Activated CD8-positive, alpha-beta T cell treated with anti-CD3 and anti-CD28 coated beads for 36 hours (primary cell): ENCODE measurements at regions not wholly inside any gene's neighbourhood (a gene's known extent, or its start where the extent isn't known, plus 50 kb on each side); places are given as distances from the start of the nearest gene placed in this dataset.

ENCODE experiments used
- ATAC-seq: fragments of 200-7000 bp; cut with Tn5 transposase; one replicate; pipeline ENCODE4 v1.10.0; 2021; ENCODE audit warnings: mild to moderate bottlenecking, moderate library complexity
- CTCF ChIA-PET: fragments of 350-600 bp; sonication (Branson Sonifier 250); formaldehyde crosslinking; loops from one replicate; lab custom pipeline; 2021; ENCODE audit warnings: antibody characterized with exemption; lab: Charles Lee
- POLR2A ChIA-PET: fragments of 350-600 bp; sonication (Branson Sonifier 250); formaldehyde crosslinking; loops from one replicate; lab custom pipeline; 2021; ENCODE audit warnings: antibody characterized with exemption; lab: Charles Lee
- DNase-seq: peaks from one replicate; pipeline ENCODE4 v3.0.0-alpha.2; 2020
- H3K27ac Mint-ChIP-seq: one replicate; pipeline ENCODE4 v1.8.0; 2021; ENCODE audit warnings: mild to moderate bottlenecking, mixed read lengths
- H3K27me3 Mint-ChIP-seq: one replicate; pipeline ENCODE4 v1.8.0; 2021; ENCODE audit warnings: mixed read lengths
- H3K36me3 Mint-ChIP-seq: one replicate; pipeline ENCODE4 v1.8.0; 2021; ENCODE audit warnings: low read depth, mixed read lengths
- H3K4me1 Mint-ChIP-seq: one replicate; pipeline ENCODE4 v1.8.0; 2021; ENCODE audit warnings: low read depth, mixed read lengths
- H3K4me3 Mint-ChIP-seq: one replicate; pipeline ENCODE4 v1.8.0; 2021; ENCODE audit warnings: mild to moderate bottlenecking, moderate library complexity, mixed read lengths
- H3K9me3 Mint-ChIP-seq: one replicate; pipeline ENCODE4 v1.8.0; 2021; ENCODE audit warnings: mixed read lengths
- intact Hi-C: fragments of 100-400 bp; cut with micrococcal nuclease; formaldehyde crosslinking; loops from one replicate; pipeline ENCODE4 v1.10.0; 2022
- TF ChIP-seq, protein P1 (sequence below): fragments of 200-600 bp; IDR thresholded peaks from one replicate; pipeline ENCODE4 v1.8.0; 2022; ENCODE audit warnings: antibody characterized with exemption, mild to moderate bottlenecking

- Mint-ChIP-seq H3K4me1 (peaks cover 14% of the 10 kb centered on the region), H3K27ac (peak overlapping the region; percentile 46), H3K9me3 (peaks cover 2% of the 10 kb centered on the region), H3K36me3 (no peaks in the 10 kb centered on the region), H3K27me3 (peaks cover 5% of the 10 kb centered on the region), H3K4me3 (no peak overlapping the region)
- TF ChIP-seq, protein P1, sequence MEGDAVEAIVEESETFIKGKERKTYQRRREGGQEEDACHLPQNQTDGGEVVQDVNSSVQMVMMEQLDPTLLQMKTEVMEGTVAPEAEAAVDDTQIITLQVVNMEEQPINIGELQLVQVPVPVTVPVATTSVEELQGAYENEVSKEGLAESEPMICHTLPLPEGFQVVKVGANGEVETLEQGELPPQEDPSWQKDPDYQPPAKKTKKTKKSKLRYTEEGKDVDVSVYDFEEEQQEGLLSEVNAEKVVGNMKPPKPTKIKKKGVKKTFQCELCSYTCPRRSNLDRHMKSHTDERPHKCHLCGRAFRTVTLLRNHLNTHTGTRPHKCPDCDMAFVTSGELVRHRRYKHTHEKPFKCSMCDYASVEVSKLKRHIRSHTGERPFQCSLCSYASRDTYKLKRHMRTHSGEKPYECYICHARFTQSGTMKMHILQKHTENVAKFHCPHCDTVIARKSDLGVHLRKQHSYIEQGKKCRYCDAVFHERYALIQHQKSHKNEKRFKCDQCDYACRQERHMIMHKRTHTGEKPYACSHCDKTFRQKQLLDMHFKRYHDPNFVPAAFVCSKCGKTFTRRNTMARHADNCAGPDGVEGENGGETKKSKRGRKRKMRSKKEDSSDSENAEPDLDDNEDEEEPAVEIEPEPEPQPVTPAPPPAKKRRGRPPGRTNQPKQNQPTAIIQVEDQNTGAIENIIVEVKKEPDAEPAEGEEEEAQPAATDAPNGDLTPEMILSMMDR: no peak
- intact Hi-C loops: no loop called here
- DNase-seq: no peak
- ChIA-PET POLR2A (interaction anchor here (1.2 to 1.3 kb wide), 2 partner anchors 18 to 102 kb away, joined by 3 read pairs; no protein-coding TSS in a partner anchor), CTCF (interaction anchor here (0.7 kb wide), 1 partner anchor 43 kb away, joined by 3 read pairs; no protein-coding TSS in a partner anchor)
- ATAC-seq: no peak
Measured at GRCh38 chr9:16153741-16154140, 600.9 kb downstream of the CCDC171 start.

DNA sequence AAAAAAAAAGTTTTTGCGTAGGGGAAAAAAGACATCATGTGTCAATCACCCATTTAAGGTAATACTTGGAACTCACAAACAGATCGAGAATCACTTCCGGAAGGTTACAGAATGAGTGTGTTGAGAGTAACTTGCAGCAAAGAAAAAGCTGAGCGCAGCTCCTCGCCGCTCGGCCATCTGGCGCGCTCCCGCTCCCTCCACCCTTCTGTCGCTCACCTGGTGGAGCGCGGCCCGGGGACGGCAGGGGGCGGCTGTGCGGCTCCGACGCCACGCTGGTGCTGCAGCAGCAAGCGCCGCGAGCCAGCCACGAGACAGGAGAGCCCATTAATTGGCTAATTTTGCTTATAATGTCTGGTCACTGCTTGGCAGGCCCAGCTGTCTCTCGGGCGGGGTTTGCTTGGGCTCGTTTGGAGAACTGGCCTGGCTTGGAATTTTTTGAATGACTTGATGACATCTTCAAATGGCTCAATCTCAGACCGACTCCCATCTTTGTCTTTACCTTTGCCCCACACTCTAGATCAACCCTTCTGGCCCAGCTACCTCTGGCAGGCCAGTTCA lies 601.8 kb downstream of the CCDC171 start:
- peak overlapping the region; percentile 51 for H3K4me3 Mint-ChIP-seq
- no peaks in the 10 kb centered on the region for H3K9me3 Mint-ChIP-seq
- no peaks in the 10 kb centered on the region for H3K36me3 Mint-ChIP-seq
- DNase-seq (peak; percentile 77), ATAC-seq (peak; percentile 98)
- ChIA-PET CTCF (interaction anchor here (0.7 to 1.5 kb wide), 2 partner anchors 21 to 42 kb away, joined by 3 to 7 read pairs; no protein-coding TSS in a partner anchor), POLR2A (interaction anchor here (0.7 to 1.3 kb wide), 4 partner anchors 17 to 101 kb away, joined by 3 read pairs; no protein-coding TSS in a partner anchor)
- TF ChIP-seq, protein P1: peak; percentile 23
- H3K27me3 Mint-ChIP-seq: peaks cover 5% of the 10 kb centered on the region
- peak overlapping the region; percentile 79 for H3K27ac Mint-ChIP-seq
- intact Hi-C loops: no loop called here
- peaks cover 14% of the 10 kb centered on the region for H3K4me1 Mint-ChIP-seq

- no peaks in the 10 kb centered on the region for H3K9me3 Mint-ChIP-seq
- no peak overlapping the region for H3K4me3 Mint-ChIP-seq
- no peak for ATAC-seq
- ChIA-PET POLR2A (interaction anchor here (0.7 kb wide), 1 partner anchor 231 kb away, joined by 3 read pairs; no protein-coding TSS in a partner anchor), CTCF (interaction anchor here (0.7 kb wide), 1 partner anchor 10 kb away, joined by 3 read pairs; no protein-coding TSS in a partner anchor)
- peaks cover 5% of the 10 kb centered on the region for H3K27me3 Mint-ChIP-seq
- TF ChIP-seq, protein P1: no peak
- no peak overlapping the region for H3K27ac Mint-ChIP-seq
- no peak for DNase-seq
- H3K4me1 Mint-ChIP-seq: peaks cover 14% of the 10 kb centered on the region
- no peaks in the 10 kb centered on the region for H3K36me3 Mint-ChIP-seq
- intact Hi-C loops: no loop called here
Measured at GRCh38 chr9:16155878-16156277, 603.0 kb downstream of the CCDC171 start.

DNA sequence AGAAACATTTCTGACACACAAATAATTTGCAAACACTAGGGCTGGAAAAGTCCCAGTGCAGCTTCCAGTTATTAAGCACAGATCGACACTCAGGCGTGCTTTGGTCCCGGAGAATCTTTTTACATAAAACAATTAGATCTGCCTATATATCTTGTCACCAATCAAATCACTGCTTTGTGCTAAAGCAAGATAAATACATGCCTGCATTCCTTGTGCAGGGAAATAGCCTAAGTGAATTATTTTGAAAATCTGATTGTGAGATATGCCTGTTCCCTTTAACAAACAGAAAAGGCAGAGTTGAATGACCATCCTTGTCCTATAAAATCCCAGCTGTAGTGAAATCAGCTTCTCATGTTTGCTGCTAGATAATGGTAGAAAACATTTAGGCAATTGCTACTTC lies 604.4 kb downstream of the CCDC171 start:
- peaks cover 12% of the 10 kb centered on the region for H3K4me1 Mint-ChIP-seq
- no peak overlapping the region for H3K4me3 Mint-ChIP-seq
- no peak overlapping the region for H3K27ac Mint-ChIP-seq
- no peaks in the 10 kb centered on the region for H3K9me3 Mint-ChIP-seq
- no peaks in the 10 kb centered on the region for H3K36me3 Mint-ChIP-seq
- ChIA-PET CTCF (no interaction called here), POLR2A (no interaction called here)
- DNase-seq (no peak), ATAC-seq (no peak)
- H3K27me3 Mint-ChIP-seq: peaks cover 5% of the 10 kb centered on the region
- TF ChIP-seq, protein P1: no peak
- intact Hi-C loops: no loop called here

- POLR2A ChIA-PET: no interaction called here
- H3K4me3 Mint-ChIP-seq: no peak overlapping the region
- intact Hi-C loops: no loop called here
Measured at GRCh38 chr9:16157651-16158050, 604.8 kb downstream of the CCDC171 start.

More at GRCh38 chr9:16157651-16158050, 604.8 kb downstream of the CCDC171 start:
- DNase-seq (no peak), ATAC-seq (no peak)
- CTCF ChIA-PET: no interaction called here
- no peak overlapping the region for H3K27ac Mint-ChIP-seq
- TF ChIP-seq, protein P1: no peak
- peaks cover 12% of the 10 kb centered on the region for H3K4me1 Mint-ChIP-seq
- H3K36me3 Mint-ChIP-seq: no peaks in the 10 kb centered on the region
- H3K27me3 Mint-ChIP-seq: peaks cover 5% of the 10 kb centered on the region
- H3K9me3 Mint-ChIP-seq: no peaks in the 10 kb centered on the region
